Stimulated activated CD4-positive, alpha-beta T cell treated with anti-CD3 and anti-CD28 coated beads, Interleukin-2, amount 100 ng/mL, for 24 hours (primary cell): ENCODE measurements at regions not wholly inside any gene's neighbourhood (a gene's known extent, or its start where the extent isn't known, plus 50 kb on each side); places are given as distances from the start of the nearest gene placed in this dataset.
A peak's percentile ranks its signal among the peaks of the same experiment; 100 is the strongest.
"Not testable (repeated sequence)": the region's sequence is repeated elsewhere in the genome, so short reads cannot be mapped to it uniquely, and the experiment has no call there.

ENCODE experiments used
- DNase-seq, 2 donors: peaks; one replicate each; pipeline ENCODE4 v3.0.0-alpha.2; 2020

- DNase-seq = peak; percentile 22 to 45
Measured at GRCh38 chr7:80018941-80019808, 115.5 kb upstream of the GNAI1 start.

- DNase-seq = no peak
Measured at GRCh38 chr7:80017101-80017698, 117.4 kb upstream of the GNAI1 start.

DNA sequence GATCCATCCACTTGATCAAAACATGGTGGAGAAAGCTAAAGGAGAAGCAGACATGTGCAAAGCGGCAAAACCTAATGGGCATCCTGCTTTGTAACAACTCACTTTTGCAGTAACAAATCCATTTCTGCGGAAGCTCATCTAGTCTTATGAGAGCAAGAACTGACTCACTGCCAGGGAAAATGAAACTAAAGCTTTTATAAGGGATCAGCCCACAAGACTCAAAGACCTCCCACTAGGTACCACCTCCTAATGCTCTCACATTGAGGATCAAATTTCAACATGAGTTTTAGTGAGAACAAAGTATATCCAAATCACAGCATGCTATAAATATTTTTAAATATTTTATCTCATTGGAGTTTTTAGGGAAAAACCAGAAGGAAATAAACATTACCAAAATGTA is 120.1 kb upstream of the GNAI1 start:
- DNase-seq = no peak

GRCh38 chr7:80008039-80008438 is 126.6 kb upstream of the GNAI1 start:
- DNase-seq = no peak

DNA sequence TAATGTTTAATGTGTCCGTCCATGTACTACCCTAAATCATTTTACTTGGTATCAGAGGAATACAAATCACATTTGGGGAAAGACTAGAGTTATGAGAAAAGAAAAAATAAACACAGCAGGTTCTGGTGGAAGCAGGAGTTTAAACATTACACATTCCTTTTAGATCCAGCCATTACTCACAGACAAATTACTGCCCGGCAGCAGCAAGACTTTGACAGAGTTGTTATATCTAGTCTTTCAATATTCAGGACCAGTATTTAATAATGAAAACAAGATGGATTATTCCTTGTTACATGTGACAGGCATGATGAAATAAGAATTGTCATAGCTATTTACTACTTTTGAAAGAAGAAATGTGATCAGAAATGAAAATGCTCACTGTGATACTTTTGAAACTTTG is 131.8 kb upstream of the GNAI1 start:
- no peak for DNase-seq

DNA sequence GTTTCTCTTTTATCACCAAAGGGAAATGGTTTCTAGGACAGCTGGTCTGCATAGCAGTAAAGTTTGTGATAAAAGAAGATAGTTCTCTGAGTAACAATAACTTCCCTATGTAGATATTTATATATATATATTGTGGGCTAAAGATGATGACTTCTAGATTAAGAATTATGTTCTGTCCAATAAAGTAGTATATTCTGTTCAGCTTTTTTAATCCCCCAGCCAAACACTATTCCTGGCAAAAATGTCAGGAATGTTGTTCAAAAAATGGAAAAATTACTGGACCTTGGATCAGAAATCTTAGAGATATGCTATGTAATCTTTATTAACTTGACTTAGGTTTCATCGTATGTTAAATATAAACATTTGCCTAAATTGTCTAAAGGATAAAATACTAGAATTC is 136.3 kb upstream of the GNAI1 start:
- DNase-seq = no peak

- no peak for DNase-seq
Measured at GRCh38 chr7:79997345-79997744, 137.3 kb upstream of the GNAI1 start.

DNA sequence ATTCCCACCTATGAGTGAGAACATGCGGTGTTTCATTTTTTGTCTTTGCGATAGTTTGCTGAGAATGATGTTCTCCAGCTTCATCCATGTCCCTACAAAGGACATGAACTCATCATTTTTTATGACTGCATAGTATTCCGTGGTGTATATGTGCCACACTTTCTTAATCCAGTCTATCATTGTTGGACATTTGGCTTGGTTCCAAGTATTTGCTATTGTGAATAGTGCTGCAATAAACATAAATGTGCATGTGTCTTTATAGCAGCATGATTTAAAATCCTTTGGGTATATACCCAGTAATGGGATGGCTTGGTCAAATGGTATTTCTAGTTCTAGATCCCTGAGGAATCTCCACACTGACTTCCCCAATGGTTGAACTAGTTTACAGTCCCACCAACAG is 138.9 kb upstream of the GNAI1 start:
- DNase-seq = not testable (repeated sequence)

DNA sequence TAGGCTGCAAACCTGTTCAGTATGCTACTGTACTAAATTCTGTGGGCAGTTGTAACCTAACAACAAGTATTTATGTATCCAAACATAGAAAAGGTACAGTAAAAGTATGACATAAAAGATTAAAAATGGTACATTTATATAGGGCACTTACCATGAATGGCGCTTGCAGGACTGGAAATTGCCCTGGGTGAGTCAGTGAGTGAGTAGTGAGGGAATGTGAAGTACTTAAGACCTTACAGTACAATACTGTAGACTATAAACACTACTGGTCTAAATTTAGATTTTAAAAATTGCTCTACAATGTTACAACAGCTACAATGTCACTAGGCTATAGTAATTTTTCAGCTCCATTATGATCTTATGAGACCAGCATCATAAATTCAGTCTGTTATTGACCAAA is 146.0 kb upstream of the GNAI1 start:
- no peak for DNase-seq

DNA sequence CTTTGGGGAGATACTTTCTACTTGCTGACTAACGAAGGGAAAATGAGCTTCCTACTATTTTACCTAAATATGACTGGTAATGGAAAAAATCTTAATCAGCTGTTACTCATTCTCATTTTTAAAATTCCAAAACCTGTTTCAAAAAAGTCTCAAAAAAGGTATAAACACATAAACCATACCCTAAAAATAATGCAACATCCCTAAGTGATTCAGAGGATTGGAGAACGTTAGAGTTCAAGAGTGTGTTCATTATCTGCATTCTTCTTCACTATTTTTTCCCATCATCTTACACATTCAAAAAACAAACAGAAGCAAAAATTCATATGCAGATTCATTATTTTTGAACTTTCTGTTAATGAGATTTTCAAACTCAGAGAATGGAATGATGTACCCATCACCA is 150.4 kb upstream of the GNAI1 start:
- DNase-seq = no peak

DNA sequence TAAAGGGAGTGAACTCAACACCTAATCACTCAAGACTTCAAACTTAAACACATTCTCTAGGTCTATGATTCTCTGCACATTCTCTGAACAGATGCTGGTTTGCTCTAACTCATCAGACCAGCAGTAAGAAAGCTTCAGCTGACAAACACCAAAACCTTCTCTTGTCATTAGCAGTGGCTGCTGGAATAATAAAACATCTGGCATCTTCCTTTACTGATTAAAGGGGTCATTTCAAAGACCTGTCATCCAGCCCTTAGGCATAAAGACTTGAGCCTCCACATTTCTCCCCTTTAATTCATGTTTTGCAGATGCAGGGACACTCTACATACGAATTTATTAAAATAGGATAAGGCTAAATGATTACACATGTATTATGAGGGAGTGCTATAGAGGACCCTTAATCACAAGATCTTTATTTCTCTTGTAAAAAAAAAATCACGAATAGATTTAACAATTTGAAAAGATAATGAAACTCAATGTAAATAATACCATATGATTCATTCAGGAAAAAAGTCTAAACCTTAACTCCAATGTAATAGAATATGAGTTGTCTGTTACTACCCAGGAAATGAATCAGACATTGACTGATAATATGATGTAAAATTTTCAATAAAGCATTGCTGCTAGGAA is 152.4 kb upstream of the GNAI1 start:
- no peak for DNase-seq

DNA sequence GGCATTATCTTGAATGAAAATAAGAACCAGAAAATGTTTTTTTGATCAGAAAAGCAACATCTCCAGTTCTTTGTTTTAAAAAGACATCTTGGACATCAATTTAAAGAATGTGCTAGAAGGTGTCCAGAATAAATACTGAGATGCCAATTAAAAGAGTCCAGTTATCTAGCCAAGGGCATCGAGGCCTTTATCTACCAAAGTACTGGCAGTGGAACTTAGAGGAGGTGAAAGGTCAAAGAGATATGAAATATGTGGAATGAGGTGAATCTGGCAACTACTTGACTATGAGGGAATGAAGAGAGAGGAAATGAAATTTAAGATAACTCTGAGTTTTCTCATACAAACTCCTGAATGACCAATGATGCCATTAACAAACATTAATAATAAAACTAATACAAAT is 154.3 kb upstream of the GNAI1 start:
- DNase-seq = no peak

DNA sequence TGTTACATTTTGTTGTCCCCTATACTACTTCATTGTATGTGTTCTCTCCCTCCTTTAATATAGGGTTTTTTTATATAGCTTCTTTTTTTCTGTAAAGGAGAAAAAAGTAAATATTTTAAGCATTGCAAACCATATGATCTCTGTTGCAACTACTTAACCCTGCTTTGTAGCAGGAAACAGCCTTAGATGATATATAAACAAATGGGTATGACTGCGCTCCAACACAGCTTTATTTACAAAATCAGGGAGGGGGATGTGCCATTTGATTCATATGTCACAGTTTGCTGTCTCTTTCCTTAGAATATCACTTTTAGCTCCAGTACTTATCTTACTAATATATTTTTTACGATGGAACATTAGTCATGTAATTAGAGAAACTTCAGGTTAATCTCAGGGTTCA is 155.2 kb upstream of the GNAI1 start:
- DNase-seq = no peak

DNA sequence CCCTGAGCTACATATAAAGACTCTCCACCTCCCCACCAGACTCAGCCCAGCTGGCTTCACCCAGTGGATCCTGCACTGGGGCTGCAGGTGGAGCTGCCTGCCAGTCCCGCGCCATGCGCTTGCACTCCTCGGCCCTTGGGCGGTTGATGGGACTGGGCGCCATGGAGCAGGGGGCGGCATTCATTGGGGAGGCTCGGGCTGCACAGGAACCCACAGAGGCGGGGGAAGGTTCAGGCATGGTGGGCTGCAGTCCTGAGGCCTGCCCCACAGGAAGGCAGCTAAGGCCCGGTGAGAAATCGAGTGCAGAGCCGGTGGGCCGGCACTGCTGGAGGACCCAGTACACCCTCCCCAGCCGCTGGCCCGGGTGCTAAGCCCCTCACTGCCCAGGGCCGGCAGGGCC is 157.2 kb upstream of the GNAI1 start:
- DNase-seq = no peak

- peak in 1 of 2 donors; percentile 2 for DNase-seq
Measured at GRCh38 chr7:79976711-79977020, 158.0 kb upstream of the GNAI1 start.

GRCh38 chr7:79975986-79976710 is 158.5 kb upstream of the GNAI1 start:
- DNase-seq = not testable (repeated sequence)

DNA sequence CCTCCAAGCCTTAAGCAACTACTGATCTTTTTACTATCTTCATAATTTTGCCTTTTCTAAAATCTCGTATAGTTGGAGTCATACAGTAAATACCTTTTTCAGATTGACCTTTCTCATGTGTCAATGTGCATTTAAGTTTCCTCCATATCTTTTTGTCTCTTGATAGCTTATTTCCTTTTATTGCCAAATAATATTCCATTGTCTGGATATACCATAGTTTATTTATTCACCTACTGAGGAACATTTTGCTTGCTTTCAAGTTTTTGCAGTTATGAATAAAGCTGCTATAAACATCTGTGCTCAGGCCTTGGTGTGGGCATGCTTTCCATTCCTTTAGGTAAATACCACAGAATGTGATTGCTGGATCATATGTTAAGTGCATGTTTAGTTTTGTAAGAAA is 161.2 kb upstream of the GNAI1 start:
- no peak for DNase-seq

DNA sequence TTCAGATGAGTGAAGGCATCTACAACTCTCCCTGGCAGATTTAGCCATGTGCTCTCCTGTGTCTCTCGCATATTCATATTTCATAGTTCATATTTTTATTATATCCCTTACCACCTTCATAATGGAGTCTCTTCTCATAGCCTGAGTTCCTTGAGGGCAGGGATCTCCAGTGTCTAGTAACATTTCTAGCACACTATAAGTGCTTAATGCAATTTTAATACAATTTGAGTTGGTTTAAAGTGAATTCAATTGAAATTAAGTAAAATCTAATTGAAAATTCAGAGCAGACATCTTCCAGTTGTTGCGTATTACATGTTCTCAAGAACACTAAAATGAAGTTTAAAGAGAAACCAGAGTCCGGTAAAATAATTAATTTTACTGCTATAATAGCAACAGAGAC is 163.6 kb upstream of the GNAI1 start:
- DNase-seq = no peak

DNA sequence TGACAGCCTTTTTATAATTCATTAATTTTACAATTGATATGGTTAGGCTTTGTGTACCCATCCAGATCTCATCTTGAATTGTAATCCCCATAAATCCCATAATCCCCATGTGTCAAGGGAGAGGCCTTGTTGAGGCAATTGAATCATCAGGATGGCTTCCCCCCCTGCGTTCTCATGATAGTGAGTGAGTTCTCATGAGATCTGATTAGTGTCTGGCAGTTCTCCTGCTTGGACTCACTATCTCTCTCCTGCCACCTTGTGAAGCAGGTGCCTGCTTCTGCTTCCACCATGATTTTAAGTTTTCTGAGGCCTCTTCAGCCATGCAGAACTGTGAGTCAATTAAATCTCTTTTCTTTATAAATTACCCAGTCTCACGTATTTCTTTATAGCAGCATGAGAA is 165.7 kb upstream of the GNAI1 start:
- no peak for DNase-seq

GRCh38 chr7:79968077-79968648 is 166.5 kb upstream of the GNAI1 start:
- no peak for DNase-seq

- no peak for DNase-seq
Measured at GRCh38 chr7:79965946-79966345, 168.7 kb upstream of the GNAI1 start.

- DNase-seq = no peak
Measured at GRCh38 chr7:79964463-79964862, 170.2 kb upstream of the GNAI1 start.

GRCh38 chr7:79953130-79953529 is 181.5 kb upstream of the GNAI1 start:
- DNase-seq = no peak
